GM23338 (cell line): ENCODE measurements at regions not wholly inside any gene's neighbourhood (a gene's known extent, or its start where the extent isn't known, plus 50 kb on each side); places are given as distances from the start of the nearest gene placed in this dataset.

ENCODE experiments used
- ATAC-seq: fragments of 200-7000 bp; cut with Tn5 transposase; 3 replicates; pipeline ENCODE4 v1.9.1; 2020
- DNase-seq: peaks from one replicate; pipeline ENCODE4 v3.0.0-alpha.2; 2015; ENCODE audit warnings: low spot score
- H2AFZ ChIP-seq: fragments of 200-600 bp; sonication (generic); 2 replicates; pipeline ENCODE4 v1.8.0; 2016; ENCODE audit warnings: antibody characterized with exemption, mild to moderate bottlenecking, moderate library complexity
- H3F3A ChIP-seq: fragments of 200-600 bp; sonication (generic); replicated peaks from 2 replicates; pipeline ENCODE4 v1.8.0; 2017; ENCODE audit warnings: antibody characterized with exemption, mixed run types, low read depth
- H3K27ac ChIP-seq: fragments of 200-600 bp; sonication (generic); 2 replicates; pipeline ENCODE4 v1.6.1; 2016; ENCODE audit warnings: low read depth
- H3K27me3 ChIP-seq: fragments of 200-600 bp; sonication (generic); 2 replicates; pipeline ENCODE4 v1.8.0; 2016; ENCODE audit warnings: mild to moderate bottlenecking, mixed run types, moderate library complexity; ENCODE audit not compliant: insufficient read depth
- H3K36me3 ChIP-seq: fragments of 200-600 bp; sonication (generic); 2 replicates; pipeline ENCODE4 v1.8.0; 2016; ENCODE audit warnings: mild to moderate bottlenecking; ENCODE audit not compliant: insufficient read depth
- H3K4me1 ChIP-seq: fragments of 200-600 bp; sonication (generic); 2 replicates; pipeline ENCODE4 v1.8.0; 2016; ENCODE audit warnings: mild to moderate bottlenecking, moderate library complexity; ENCODE audit not compliant: insufficient read depth
- H3K4me2 ChIP-seq: fragments of 200-600 bp; sonication (generic); 2 replicates; pipeline ENCODE4 v1.7.1; 2017; ENCODE audit warnings: mixed run types
- H3K4me3 ChIP-seq: fragments of 200-600 bp; sonication (generic); 2 replicates; pipeline ENCODE4 v1.6.1; 2016; ENCODE audit warnings: mixed run types
- H3K79me2 ChIP-seq: fragments of 200-600 bp; sonication (generic); replicated peaks from 2 replicates; pipeline ENCODE4 v1.8.0; 2017; ENCODE audit warnings: mild to moderate bottlenecking; ENCODE audit not compliant: insufficient read depth
- H3K9me2 ChIP-seq: fragments of 200-600 bp; sonication (generic); 2 replicates; pipeline ENCODE4 v1.8.0; 2017; ENCODE audit not compliant: insufficient read depth
- H4K20me1 ChIP-seq: fragments of 200-600 bp; sonication (generic); replicated peaks from 2 replicates; pipeline ENCODE4 v1.8.0; 2017; ENCODE audit warnings: mild to moderate bottlenecking; ENCODE audit not compliant: insufficient read depth
- H3K27ac Mint-ChIP-seq: 2 replicates; pipeline ENCODE4 v1.8.0; 2020; ENCODE audit warnings: inconsistent platforms, mild to moderate bottlenecking, moderate library complexity, mixed read lengths
- H3K27me3 Mint-ChIP-seq: 3 replicates; pipeline ENCODE4 v1.8.0; 2022; ENCODE audit warnings: low read depth, mild to moderate bottlenecking, moderate library complexity, mixed read lengths, inconsistent platforms; ENCODE audit not compliant: insufficient read depth, poor library complexity
- H3K36me3 Mint-ChIP-seq: 3 replicates; pipeline ENCODE4 v1.8.0; 2021; ENCODE audit warnings: low read depth, mild to moderate bottlenecking, inconsistent platforms, moderate library complexity, mixed read lengths
- H3K4me1 Mint-ChIP-seq: 3 replicates; pipeline ENCODE4 v1.8.0; 2020; ENCODE audit warnings: mild to moderate bottlenecking, inconsistent platforms, mixed read lengths
- H3K4me3 Mint-ChIP-seq: 3 replicates; pipeline ENCODE4 v1.8.0; 2021; ENCODE audit warnings: moderate library complexity, mild to moderate bottlenecking, inconsistent platforms, mixed read lengths
- H3K9me3 Mint-ChIP-seq: 3 replicates; pipeline ENCODE4 v1.8.0; 2020; ENCODE audit warnings: moderate library complexity, mild to moderate bottlenecking, inconsistent platforms, mixed read lengths
- CTCF ChIP-seq, 2 experiments: fragments of 200-600 bp in 1 of 2; sonication (generic) in 1 of 2; conservative IDR thresholded peaks; 2 replicates each; pipeline versions ENCODE4 v1.5.1 to v1.6.1; 2016 to 2017; ENCODE audit warnings: antibody characterized with exemption in 2 of 2, low read depth in 2 of 2, mild to moderate bottlenecking in 2 of 2, moderate library complexity in 1 of 2
- ETS1 ChIP-seq: IDR thresholded peaks from 2 replicates; pipeline ENCODE4 v1.6.1; 2016; ENCODE audit warnings: antibody characterized with exemption
- EZH2 ChIP-seq: fragments of 200-600 bp; sonication (generic); IDR thresholded peaks from one replicate; pipeline ENCODE4 v1.8.0; 2017; ENCODE audit warnings: antibody characterized with exemption, mild to moderate bottlenecking, low read depth; ENCODE audit not compliant: unreplicated experiment
- EZH2phosphoT487 ChIP-seq: fragments of 200-600 bp; sonication (generic); IDR thresholded peaks from one replicate; pipeline ENCODE4 v1.8.1; 2018; ENCODE audit warnings: antibody characterized with exemption; ENCODE audit not compliant: unreplicated experiment
- JUNB ChIP-seq: IDR thresholded peaks from one replicate; pipeline ENCODE4 v1.6.1; 2016; ENCODE audit warnings: antibody characterized with exemption; ENCODE audit not compliant: unreplicated experiment
- NANOG ChIP-seq: IDR thresholded peaks from 2 replicates; pipeline ENCODE4 v1.6.1; 2016; ENCODE audit warnings: antibody characterized with exemption, borderline replicate concordance
- REST ChIP-seq: IDR thresholded peaks from one replicate; pipeline ENCODE4 v1.6.1; 2018; ENCODE audit warnings: antibody characterized with exemption; ENCODE audit not compliant: unreplicated experiment
- STAT1 ChIP-seq: IDR thresholded peaks from one replicate; pipeline ENCODE4 v1.6.1; 2016; ENCODE audit warnings: antibody characterized with exemption; ENCODE audit not compliant: unreplicated experiment
- ZNF114 ChIP-seq: fragments of 250-450 bp; sonication (Bioruptor Pico); IDR thresholded peaks from 2 replicates; pipeline ENCODE4 v1.5.0; 2020; ENCODE audit warnings: mild to moderate bottlenecking, moderate library complexity

- peaks cover 10% of the 10 kb centered on the region for H3K27me3 Mint-ChIP-seq
- no peaks in the 10 kb centered on the region for H3K4me1 ChIP-seq
- H3K27ac Mint-ChIP-seq, result no peak overlapping the region
- TF ChIP-seq ETS1, result no peak
- no peak for TF ChIP-seq ZNF114
- no peak for TF ChIP-seq CTCF (conservative IDR thresholded peaks at IDR 0.05; ENCODE audit: low read depth in 2 of 2)
- TF ChIP-seq EZH2, result no peak
- no peak for TF ChIP-seq EZH2phosphoT487
- TF ChIP-seq REST, result no peak
- no peak for TF ChIP-seq STAT1
- no peak for TF ChIP-seq JUNB
- no peak for TF ChIP-seq NANOG
- H3K36me3 Mint-ChIP-seq, result no peaks in the 10 kb centered on the region
- H2AFZ ChIP-seq, result no peak overlapping the region
- DNase-seq (no peak), ATAC-seq (no peak)
- no peaks in the 10 kb centered on the region for H4K20me1 ChIP-seq
- H3K9me2 ChIP-seq, result peaks cover 5% of the 10 kb centered on the region; the same call in 1 of the 2 replicates
- no peaks in the 10 kb centered on the region for H3K79me2 ChIP-seq
- H3K27ac ChIP-seq, result no peak overlapping the region
- H3K9me3 Mint-ChIP-seq, result no peaks in the 10 kb centered on the region
- no peaks in the 10 kb centered on the region for H3K27me3 ChIP-seq
- H3K4me1 Mint-ChIP-seq, result peaks cover 3% of the 10 kb centered on the region; the same call in 2 of the 3 replicates
- no peak overlapping the region for H3K4me3 ChIP-seq
- no peaks in the 10 kb centered on the region for H3F3A ChIP-seq
- H3K4me3 Mint-ChIP-seq, result no peak overlapping the region
- H3K36me3 ChIP-seq, result no peaks in the 10 kb centered on the region
- no peak overlapping the region for H3K4me2 ChIP-seq
Observed at GRCh38 chr19:30087381-30088138, 145.5 kb downstream of the URI1 start.
